ENCODE measurements at regions not wholly inside any gene's neighbourhood (a gene's known extent, or its start where the extent isn't known, plus 50 kb on each side); places are given as distances from the start of the nearest gene placed in this dataset.
"Not testable (repeated sequence)": the region's sequence is repeated elsewhere in the genome, so short reads cannot be mapped to it uniquely, and the experiment has no call there.

- DNase-seq (ENCODE audit: low read depth in 2 of 2), result no peak
Observed at GRCh38 chr4:17010426-17011087, 112.1 kb upstream of the LDB2 start.

DNA sequence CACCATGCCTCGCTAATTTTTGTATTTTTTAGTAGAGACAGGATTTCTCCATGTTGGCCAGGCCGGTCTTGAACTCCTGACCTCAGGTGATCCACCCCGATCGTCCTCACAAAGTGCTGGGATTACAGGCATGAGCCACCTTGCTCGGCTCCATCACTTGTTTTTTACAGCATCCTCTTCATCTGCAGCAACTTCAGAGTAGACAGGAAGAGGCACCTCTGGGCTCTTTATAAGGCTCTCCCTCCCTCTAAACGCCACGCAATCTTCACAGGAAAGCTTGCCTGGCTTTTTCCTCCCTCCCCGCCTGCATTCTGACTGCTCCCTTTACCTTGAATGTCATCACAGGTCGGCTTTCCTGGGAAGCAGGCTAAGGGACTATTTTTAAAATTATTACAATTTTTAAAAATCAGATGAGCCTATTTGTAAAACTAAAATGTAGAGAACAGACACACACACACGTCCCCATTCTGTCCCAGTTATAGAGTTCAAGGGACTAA lies 111.5 kb upstream of the LDB2 start:
- DNase-seq (ENCODE audit: low read depth in 2 of 2), result no peak

- no peak for DNase-seq (ENCODE audit: low read depth in 2 of 2)
Observed at GRCh38 chr4:17008834-17009345, 110.4 kb upstream of the LDB2 start.

GRCh38 chr4:17003606-17004392 lies 105.4 kb upstream of the LDB2 start:
- not testable (repeated sequence) for DNase-seq (ENCODE audit: low read depth in 2 of 2)

- no peak for DNase-seq (ENCODE audit: low read depth in 2 of 2)
Observed at GRCh38 chr4:16995451-16995850, 97.0 kb upstream of the LDB2 start.

GRCh38 chr4:16993956-16994840 lies 95.8 kb upstream of the LDB2 start:
- no peak for DNase-seq (ENCODE audit: low read depth in 2 of 2)

- DNase-seq (ENCODE audit: low read depth in 2 of 2), result no peak
Observed at GRCh38 chr4:16992566-16993225, 94.3 kb upstream of the LDB2 start.

GRCh38 chr4:16991450-16991849 lies 93.0 kb upstream of the LDB2 start:
- DNase-seq (ENCODE audit: low read depth in 2 of 2), result no peak

- no peak for DNase-seq (ENCODE audit: low read depth in 2 of 2)
Observed at GRCh38 chr4:16989371-16989770, 90.9 kb upstream of the LDB2 start.

GRCh38 chr4:16988814-16989213 lies 90.4 kb upstream of the LDB2 start:
- no peak for DNase-seq (ENCODE audit: low read depth in 2 of 2)

DNA sequence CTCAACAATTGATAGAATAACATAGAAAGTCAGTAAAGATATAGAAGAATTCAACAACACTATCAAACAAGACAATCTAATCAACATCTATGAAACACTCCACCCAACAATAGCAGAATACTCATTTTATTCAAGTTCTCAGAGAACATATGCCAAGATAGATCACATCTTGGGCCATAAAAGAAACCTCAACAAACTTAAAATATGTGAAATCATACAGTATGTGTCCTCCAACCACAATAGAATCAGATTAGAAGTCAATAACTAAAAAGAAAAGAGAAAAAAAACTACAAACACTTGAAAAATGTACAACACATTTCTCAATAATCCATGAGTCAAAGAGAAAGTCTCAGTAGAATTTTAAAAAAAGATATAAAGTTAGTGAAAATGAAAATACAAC lies 78.6 kb upstream of the LDB2 start:
- no peak for DNase-seq (ENCODE audit: low read depth in 2 of 2)

DNA sequence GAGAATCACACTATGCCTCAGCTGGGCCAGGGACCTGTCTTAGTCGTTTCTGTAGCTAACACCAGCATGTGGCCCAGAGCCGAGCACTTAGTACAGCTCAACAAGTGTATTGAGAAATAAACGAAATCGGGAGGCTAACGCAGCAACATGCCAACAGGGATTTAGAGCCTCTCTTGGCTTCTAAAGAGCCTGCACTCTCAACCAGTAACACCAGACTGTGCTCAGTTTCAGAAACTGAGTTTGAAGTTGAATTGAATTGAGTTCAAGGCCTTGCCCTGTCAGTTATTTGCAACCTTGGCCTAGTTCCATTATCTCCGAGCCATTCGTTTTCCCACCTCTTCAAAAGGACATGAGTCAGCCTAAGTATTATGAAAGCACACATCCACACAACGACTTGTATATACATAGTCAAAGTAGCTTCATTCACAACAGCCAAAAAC lies 71.3 kb upstream of the LDB2 start:
- DNase-seq (ENCODE audit: low read depth in 2 of 2), result no peak

GRCh38 chr4:16967722-16968121 lies 69.3 kb upstream of the LDB2 start:
- DNase-seq (ENCODE audit: low read depth in 2 of 2), result no peak

GRCh38 chr4:16959305-16959704 lies 60.9 kb upstream of the LDB2 start:
- no peak for DNase-seq (ENCODE audit: low read depth in 2 of 2)

- no peak for DNase-seq (ENCODE audit: low read depth in 2 of 2)
Observed at GRCh38 chr4:16952896-16953630, 54.6 kb upstream of the LDB2 start.

GRCh38 chr4:16952462-16952871 lies 54.0 kb upstream of the LDB2 start:
- DNase-seq (ENCODE audit: low read depth in 2 of 2), result no peak
